OCI-LY1 (cell line): ENCODE measurements at regions not wholly inside any gene's neighbourhood (a gene's known extent, or its start where the extent isn't known, plus 50 kb on each side); places are given as distances from the start of the nearest gene placed in this dataset.

Experiments
- EZH2 ChIP-seq: fragments of 200-600 bp; sonication (generic), shearing (Covaris generic); IDR thresholded peaks from 2 replicates; pipeline ENCODE4 v1.8.0; 2017; ENCODE audit warnings: borderline replicate concordance, mixed run types, mild to moderate bottlenecking, antibody characterized with exemption, low read length, moderate library complexity, mixed read lengths
- TF ChIP-seq, protein P1 (sequence below): fragments of 200-600 bp; sonication (generic), shearing (Covaris generic); IDR thresholded peaks from 2 replicates; pipeline ENCODE4 v1.5.1; 2017; ENCODE audit warnings: mild to moderate bottlenecking, antibody characterized with exemption, low read length, moderate library complexity, mixed read lengths

GRCh38 chr17:79371984-79372383 lies 238.9 kb downstream of the RBFOX3 start:
- TF ChIP-seq EZH2: no peak
- TF ChIP-seq, protein P1, sequence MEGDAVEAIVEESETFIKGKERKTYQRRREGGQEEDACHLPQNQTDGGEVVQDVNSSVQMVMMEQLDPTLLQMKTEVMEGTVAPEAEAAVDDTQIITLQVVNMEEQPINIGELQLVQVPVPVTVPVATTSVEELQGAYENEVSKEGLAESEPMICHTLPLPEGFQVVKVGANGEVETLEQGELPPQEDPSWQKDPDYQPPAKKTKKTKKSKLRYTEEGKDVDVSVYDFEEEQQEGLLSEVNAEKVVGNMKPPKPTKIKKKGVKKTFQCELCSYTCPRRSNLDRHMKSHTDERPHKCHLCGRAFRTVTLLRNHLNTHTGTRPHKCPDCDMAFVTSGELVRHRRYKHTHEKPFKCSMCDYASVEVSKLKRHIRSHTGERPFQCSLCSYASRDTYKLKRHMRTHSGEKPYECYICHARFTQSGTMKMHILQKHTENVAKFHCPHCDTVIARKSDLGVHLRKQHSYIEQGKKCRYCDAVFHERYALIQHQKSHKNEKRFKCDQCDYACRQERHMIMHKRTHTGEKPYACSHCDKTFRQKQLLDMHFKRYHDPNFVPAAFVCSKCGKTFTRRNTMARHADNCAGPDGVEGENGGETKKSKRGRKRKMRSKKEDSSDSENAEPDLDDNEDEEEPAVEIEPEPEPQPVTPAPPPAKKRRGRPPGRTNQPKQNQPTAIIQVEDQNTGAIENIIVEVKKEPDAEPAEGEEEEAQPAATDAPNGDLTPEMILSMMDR: no peak
